ENCODE measurements at regions not wholly inside any gene's neighbourhood (a gene's known extent, or its start where the extent isn't known, plus 50 kb on each side); places are given as distances from the start of the nearest gene placed in this dataset.

- ATAC-seq (ENCODE audit: low read depth in 2 of 2) (no peak), DNase-seq (no peak)
- H3K4me1 Mint-ChIP-seq: no peaks in the 10 kb centered on the region
Measured at GRCh38 chr18:45560870-45561269, 54.4 kb upstream of the SLC14A2 start.

DNA sequence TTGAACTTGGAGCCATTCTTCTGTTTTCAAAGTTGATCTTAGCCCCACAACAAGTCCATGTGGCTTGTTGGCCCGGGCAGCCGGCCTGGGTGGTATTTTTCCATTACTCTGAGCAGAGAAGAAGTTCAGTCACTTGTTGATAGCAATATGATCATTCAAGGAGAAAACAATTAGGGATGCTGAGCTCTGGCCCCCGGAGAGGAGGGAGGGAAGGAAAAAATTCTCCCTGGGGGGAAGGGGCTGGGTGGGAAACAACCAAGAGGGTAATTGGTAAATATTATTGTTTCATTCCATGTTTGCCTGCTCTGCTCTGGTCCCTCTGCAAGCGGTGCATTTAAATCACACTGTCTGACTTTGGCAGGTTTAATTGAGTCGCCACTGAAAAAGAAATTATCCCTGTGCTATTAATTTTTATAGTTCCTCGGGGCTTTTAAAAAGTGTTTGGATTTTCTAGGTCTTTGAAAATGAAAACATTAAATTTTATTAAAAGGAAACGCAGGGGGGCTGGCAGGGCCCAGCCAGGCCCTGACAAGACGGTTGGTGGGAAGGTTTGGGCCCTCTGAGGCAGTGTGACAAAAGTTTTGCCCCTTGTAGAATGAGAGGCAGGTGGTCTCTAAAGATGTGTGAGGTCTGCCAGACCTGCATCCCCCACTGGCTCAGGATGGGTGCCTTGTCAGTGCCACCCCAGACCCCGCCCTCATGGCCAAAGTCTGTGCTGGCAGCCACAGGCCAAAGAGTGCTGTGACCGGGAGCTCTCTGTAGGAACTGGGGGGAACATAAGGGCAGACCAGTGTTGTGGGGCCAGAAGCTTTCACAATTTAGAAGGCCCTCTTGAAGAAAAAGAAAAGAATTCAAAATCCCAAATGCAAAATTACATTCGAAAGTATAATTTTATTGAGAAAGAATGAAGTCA is 52.5 kb upstream of the SLC14A2 start:
- DNase-seq (no peak), ATAC-seq (ENCODE audit: low read depth in 2 of 2) (no peak)
- Mint-ChIP-seq H3K27ac (peak overlapping the region in 1 of 6 donors; percentile 35), H3K4me3 (no peak overlapping the region), H3K36me3 (no peaks in the 10 kb centered on the region), H3K4me1 (no peaks in the 10 kb centered on the region), H3K9me3 (no peaks in the 10 kb centered on the region), H3K27me3 (peaks cover 0 to 7% (median 3%) of the 10 kb centered on the region in 3 donors)

More at GRCh38 chr18:45560870-45561269, 54.4 kb upstream of the SLC14A2 start:
- Mint-ChIP-seq H3K9me3 (no peaks in the 10 kb centered on the region), H3K27ac (no peak overlapping the region), H3K36me3 (no peaks in the 10 kb centered on the region), H3K27me3 (peaks cover 0 to 7% (median 3%) of the 10 kb centered on the region in 3 donors), H3K4me3 (peak overlapping the region in 1 of 8 donors; percentile 64)

DNA sequence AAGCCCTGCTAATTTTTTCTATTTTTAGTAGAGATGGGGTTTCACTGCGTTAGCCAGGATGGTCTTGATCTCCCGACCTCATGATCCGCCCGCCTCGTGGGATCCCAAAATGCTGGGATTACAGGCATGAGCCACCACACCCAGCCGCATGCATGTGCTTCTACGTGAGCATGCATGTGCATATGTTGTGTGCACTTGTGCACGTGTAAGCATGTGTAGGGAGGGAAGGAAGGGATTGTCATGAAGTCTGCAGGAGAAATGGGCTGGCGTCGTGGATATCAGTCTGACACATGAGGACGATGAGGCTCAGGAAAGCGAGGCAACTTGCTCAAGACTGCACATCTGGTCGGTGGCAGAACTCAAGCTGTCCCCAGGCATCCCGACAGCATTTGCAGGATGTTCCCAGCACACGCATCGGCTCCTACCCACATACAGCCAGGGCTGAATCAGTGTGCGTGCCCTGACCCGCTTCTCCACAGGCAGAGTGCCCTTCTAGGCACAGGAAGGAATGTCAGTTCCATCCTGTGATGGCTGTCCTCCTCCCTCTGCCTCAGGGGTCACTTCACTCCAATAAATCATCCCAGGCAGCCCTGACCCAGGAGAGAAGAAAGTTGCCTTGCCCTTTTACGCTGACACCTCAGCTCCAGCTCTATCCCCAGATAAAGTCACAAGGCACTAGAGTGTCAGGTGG is 49.9 kb upstream of the SLC14A2 start:
- no peak overlapping the region for H3K27ac Mint-ChIP-seq
- no peak for ATAC-seq (ENCODE audit: low read depth in 2 of 2)
- H3K4me1 Mint-ChIP-seq: no peaks in the 10 kb centered on the region
- DNase-seq: no peak
- H3K4me3 Mint-ChIP-seq: no peak overlapping the region
- peaks cover 0 to 13% (median 10%) of the 10 kb centered on the region in 3 donors for H3K27me3 Mint-ChIP-seq
- no peaks in the 10 kb centered on the region for H3K36me3 Mint-ChIP-seq
- peaks cover 0 to 6% (median 0%) of the 10 kb centered on the region in 7 donors for H3K9me3 Mint-ChIP-seq
